PC-9 (cell line): ENCODE measurements at regions not wholly inside any gene's neighbourhood (a gene's known extent, or its start where the extent isn't known, plus 50 kb on each side); places are given as distances from the start of the nearest gene placed in this dataset.

Experiments used
- EZH2 ChIP-seq: fragments of 200-600 bp; sonication (generic); IDR thresholded peaks from 2 replicates; pipeline ENCODE4 v1.8.0; 2017; ENCODE audit warnings: antibody characterized with exemption, low read depth
- TF ChIP-seq, protein P1 (sequence below): fragments of 200-600 bp; sonication (generic); conservative IDR thresholded peaks from 2 replicates; pipeline ENCODE4 v1.6.1; 2017; ENCODE audit warnings: mixed run types, antibody characterized with exemption, mild to moderate bottlenecking, moderate library complexity

DNA sequence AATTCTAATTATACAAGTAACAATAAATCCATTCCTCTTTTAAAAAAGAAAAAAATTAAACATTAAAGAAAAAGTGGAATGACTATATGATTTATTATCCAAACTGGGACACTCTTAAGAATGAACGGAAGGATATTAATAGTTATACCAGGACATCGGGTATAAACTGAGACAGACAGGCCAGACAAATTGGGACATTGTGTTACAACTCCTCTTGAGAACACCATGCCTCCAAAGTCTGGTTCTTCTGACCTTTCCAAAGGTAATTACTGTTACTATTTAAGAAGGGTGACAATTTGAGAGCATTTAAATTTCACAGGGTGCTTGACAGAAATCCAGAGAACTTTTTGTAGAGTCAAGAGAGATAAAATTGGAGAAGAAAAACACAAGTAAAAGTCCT lies 132.1 kb upstream of the MARCHF11 start:
- TF ChIP-seq, protein P1, sequence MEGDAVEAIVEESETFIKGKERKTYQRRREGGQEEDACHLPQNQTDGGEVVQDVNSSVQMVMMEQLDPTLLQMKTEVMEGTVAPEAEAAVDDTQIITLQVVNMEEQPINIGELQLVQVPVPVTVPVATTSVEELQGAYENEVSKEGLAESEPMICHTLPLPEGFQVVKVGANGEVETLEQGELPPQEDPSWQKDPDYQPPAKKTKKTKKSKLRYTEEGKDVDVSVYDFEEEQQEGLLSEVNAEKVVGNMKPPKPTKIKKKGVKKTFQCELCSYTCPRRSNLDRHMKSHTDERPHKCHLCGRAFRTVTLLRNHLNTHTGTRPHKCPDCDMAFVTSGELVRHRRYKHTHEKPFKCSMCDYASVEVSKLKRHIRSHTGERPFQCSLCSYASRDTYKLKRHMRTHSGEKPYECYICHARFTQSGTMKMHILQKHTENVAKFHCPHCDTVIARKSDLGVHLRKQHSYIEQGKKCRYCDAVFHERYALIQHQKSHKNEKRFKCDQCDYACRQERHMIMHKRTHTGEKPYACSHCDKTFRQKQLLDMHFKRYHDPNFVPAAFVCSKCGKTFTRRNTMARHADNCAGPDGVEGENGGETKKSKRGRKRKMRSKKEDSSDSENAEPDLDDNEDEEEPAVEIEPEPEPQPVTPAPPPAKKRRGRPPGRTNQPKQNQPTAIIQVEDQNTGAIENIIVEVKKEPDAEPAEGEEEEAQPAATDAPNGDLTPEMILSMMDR, result no peak
- no peak for TF ChIP-seq EZH2
